Progenitor cell of endocrine pancreas (in vitro differentiated cells): ENCODE measurements at regions not wholly inside any gene's neighbourhood (a gene's known extent, or its start where the extent isn't known, plus 50 kb on each side); places are given as distances from the start of the nearest gene placed in this dataset.

Source experiments
- DNase-seq: peaks from one replicate; pipeline ENCODE4 v3.0.0; 2021; ENCODE audit warnings: low spot score; ENCODE audit not compliant: unreplicated experiment
- H3K27ac Mint-ChIP-seq: 2 replicates; pipeline ENCODE4 v1.8.0; 2021; ENCODE audit warnings: mild to moderate bottlenecking, moderate library complexity, mixed read lengths
- H3K27me3 Mint-ChIP-seq: 2 replicates; pipeline ENCODE4 v1.8.0; 2021; ENCODE audit warnings: mixed read lengths
- H3K36me3 Mint-ChIP-seq: 2 replicates; pipeline ENCODE4 v1.8.0; 2022; ENCODE audit warnings: mixed read lengths; ENCODE audit not compliant: insufficient read depth
- H3K4me1 Mint-ChIP-seq: 2 replicates; pipeline ENCODE4 v1.8.0; 2021; ENCODE audit warnings: low read depth, mixed read lengths
- H3K4me3 Mint-ChIP-seq: 2 replicates; pipeline ENCODE4 v1.8.0; 2021; ENCODE audit warnings: low read depth, mild to moderate bottlenecking, moderate library complexity, mixed read lengths
- H3K9me3 Mint-ChIP-seq: 2 replicates; pipeline ENCODE4 v1.8.0; 2021; ENCODE audit warnings: low read depth, mixed read lengths
- TF ChIP-seq, protein P1 (sequence below): fragments of 200-600 bp; sonication (generic); IDR thresholded peaks from one replicate; pipeline ENCODE4 v1.5.0; 2021; ENCODE audit warnings: antibody characterized with exemption, mild to moderate bottlenecking; ENCODE audit not compliant: unreplicated experiment

DNA sequence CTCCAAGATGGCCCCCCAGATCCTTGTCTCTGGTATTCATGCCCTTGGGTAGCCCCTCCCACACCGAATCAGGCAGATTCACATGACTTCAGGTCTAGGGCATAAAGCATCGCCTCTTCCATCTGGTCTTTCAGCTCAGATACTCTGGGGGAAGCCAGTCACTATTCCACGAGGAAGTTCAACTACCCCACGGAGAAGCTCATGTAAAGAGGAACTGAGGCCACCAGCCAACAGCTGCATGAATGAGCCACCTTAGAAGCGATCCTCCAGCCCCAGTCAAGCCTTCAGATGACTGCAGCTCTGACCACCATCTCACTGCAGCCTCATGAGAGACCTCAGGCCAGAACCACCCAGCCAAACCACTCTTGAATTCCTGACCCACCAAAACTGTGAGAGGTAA is 54.1 kb downstream of the SOCS3 start:
- Mint-ChIP-seq H3K4me1 (no peaks in the 10 kb centered on the region), H3K27ac (no peak overlapping the region), H3K36me3 (no peaks in the 10 kb centered on the region), H3K27me3 (no peaks in the 10 kb centered on the region), H3K9me3 (no peaks in the 10 kb centered on the region), H3K4me3 (no peak overlapping the region)
- DNase-seq: no peak
- TF ChIP-seq, protein P1, sequence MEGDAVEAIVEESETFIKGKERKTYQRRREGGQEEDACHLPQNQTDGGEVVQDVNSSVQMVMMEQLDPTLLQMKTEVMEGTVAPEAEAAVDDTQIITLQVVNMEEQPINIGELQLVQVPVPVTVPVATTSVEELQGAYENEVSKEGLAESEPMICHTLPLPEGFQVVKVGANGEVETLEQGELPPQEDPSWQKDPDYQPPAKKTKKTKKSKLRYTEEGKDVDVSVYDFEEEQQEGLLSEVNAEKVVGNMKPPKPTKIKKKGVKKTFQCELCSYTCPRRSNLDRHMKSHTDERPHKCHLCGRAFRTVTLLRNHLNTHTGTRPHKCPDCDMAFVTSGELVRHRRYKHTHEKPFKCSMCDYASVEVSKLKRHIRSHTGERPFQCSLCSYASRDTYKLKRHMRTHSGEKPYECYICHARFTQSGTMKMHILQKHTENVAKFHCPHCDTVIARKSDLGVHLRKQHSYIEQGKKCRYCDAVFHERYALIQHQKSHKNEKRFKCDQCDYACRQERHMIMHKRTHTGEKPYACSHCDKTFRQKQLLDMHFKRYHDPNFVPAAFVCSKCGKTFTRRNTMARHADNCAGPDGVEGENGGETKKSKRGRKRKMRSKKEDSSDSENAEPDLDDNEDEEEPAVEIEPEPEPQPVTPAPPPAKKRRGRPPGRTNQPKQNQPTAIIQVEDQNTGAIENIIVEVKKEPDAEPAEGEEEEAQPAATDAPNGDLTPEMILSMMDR: no peak

DNA sequence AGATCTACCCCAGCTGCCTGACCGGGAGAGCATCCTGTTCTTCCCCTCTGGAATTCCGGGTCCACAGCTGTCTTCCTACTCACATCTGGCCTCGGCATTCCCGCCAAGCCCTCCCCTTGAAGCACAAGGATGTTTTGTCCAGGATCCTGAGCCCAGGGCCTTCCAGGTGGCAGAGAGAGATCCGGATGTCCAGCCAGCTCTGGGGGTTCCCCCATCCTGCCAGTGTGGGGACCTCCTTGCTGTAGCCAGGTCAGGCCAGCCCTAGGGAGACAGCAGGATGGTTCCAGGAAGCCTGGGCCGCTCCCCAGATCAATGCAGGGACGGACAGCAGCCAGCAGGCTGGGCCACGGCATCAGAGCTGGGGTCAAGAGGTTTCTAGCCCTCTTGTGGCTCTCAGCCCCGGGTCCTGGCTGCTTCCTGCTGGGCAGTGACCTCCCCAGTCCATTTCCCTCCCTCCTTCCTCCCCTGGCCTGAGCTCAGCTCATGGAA is 55.3 kb downstream of the SOCS3 start:
- Mint-ChIP-seq H3K4me1 (no peaks in the 10 kb centered on the region), H3K4me3 (no peak overlapping the region), H3K36me3 (no peaks in the 10 kb centered on the region), H3K27me3 (no peaks in the 10 kb centered on the region), H3K27ac (no peak overlapping the region), H3K9me3 (no peaks in the 10 kb centered on the region)
- TF ChIP-seq, protein P1: no peak
- no peak for DNase-seq

DNA sequence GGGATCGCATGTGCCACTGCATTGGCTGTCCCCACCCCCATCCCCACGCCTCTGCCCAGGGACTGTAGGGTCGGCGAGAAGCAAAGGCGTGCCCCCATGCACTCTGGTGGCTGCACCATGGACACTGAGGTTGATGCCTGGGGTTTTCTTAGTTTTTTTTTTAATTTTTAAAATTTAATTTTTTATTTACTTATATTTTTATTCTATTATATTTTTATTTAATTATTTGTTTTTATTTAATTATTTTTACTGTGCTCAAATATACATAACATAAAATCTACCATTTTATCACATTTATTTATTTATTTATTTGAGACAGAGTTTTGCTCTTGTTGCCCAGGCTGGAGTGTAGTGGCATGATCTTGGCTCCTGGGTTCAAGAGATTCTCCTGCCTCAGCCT is 57.4 kb downstream of the SOCS3 start:
- Mint-ChIP-seq H3K4me3 (no peak overlapping the region), H3K27ac (no peak overlapping the region), H3K36me3 (no peaks in the 10 kb centered on the region), H3K27me3 (no peaks in the 10 kb centered on the region), H3K9me3 (no peaks in the 10 kb centered on the region), H3K4me1 (no peaks in the 10 kb centered on the region)
- no peak for DNase-seq
- TF ChIP-seq, protein P1: no peak

DNA sequence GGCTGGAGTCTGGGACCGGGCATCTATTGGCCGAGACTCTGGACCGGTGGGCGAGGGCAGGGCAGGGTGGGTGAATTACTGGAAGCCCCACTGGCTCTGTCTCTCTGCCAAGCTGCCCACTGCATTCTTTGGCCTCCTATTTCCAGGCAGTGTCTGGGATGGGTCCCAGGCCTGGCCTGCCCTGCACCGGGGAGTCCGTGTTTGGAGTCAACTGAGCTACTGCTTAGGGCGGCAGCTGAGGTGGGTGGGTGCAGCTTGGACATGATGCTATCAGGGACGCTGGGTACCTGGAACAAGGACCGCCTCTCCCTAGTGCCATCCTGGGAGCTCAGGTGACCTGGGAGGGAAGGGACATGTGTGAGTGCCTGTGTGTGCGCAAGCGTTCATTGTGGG is 58.1 kb downstream of the SOCS3 start:
- H3K4me1 Mint-ChIP-seq: no peaks in the 10 kb centered on the region
- no peaks in the 10 kb centered on the region for H3K36me3 Mint-ChIP-seq
- TF ChIP-seq, protein P1: no peak
- no peak overlapping the region for H3K27ac Mint-ChIP-seq
- no peaks in the 10 kb centered on the region for H3K27me3 Mint-ChIP-seq
- no peak overlapping the region for H3K4me3 Mint-ChIP-seq
- no peak for DNase-seq
- H3K9me3 Mint-ChIP-seq: no peaks in the 10 kb centered on the region

DNA sequence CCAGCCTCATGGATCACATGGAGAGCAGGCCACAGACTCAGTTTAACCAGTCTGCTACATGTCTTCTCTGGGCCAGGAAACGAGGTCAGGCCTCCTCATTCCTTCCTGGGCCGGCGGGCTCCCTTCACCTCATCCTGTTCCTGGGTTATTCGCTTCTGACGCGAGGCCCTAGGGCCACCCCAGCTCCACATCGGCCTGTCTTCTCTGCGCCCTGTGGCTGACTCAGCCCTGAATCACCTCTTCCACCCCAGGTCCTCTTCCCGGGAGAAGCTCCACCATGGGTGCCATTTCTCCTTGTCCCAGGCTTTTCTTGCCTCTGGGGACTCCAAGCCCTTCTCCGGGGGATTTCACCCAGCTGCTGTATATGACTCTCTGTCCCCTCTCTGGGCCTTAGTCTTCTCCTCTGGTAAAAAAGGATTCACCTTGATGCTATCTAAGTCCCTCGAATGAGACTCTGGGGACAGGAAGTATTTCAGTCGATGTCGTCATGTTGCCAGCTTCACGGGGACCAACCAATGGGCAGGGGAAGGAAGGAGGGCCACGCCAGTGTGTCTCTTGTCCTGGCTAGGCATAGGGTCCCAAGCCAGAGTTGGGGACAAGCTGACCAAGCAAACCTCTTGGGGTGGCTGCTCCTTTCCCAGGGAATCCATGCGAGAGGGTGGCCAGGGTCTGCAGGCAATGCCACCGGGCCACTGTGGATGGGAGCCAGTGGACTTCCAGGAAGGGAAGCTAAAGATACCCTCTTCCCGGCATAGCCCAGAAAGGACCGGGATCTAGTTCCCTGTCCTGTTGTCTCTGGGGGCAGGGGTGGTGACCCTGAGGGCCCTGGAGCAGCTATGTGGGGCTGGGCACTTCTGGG is 58.7 kb downstream of the SOCS3 start:
- TF ChIP-seq, protein P1: no peak
- no peaks in the 10 kb centered on the region for H3K27me3 Mint-ChIP-seq
- H3K4me1 Mint-ChIP-seq: no peaks in the 10 kb centered on the region
- H3K27ac Mint-ChIP-seq: peak overlapping the region; percentile 76
- H3K36me3 Mint-ChIP-seq: no peaks in the 10 kb centered on the region
- H3K9me3 Mint-ChIP-seq: no peaks in the 10 kb centered on the region
- no peak overlapping the region for H3K4me3 Mint-ChIP-seq
- DNase-seq: no peak
